ENCODE measurements at regions not wholly inside any gene's neighbourhood (a gene's known extent, or its start where the extent isn't known, plus 50 kb on each side); places are given as distances from the start of the nearest gene placed in this dataset.

DNA sequence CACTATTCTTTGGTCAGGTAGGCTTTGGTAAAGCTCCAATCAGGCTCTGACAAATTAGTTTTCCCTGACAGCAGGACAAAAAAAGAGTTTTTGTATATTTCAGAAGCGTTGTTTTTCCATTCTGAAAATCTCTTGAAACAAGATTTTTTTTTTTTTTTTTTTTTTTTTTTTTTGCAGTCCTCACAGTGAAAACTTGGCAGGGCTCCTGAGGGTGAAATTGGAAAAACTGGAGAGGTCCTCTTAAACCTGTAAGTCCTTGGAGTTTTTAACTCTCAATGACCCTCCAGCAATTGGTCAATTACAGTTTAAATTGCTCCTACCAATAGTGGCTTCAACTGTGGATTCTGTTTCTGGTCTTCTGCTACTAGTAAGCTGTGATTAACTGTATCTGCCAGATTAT is 244.5 kb upstream of the PKDCC start:
- H3K4me1 Mint-ChIP-seq = no peaks in the 10 kb centered on the region
- peaks cover 9% of the 10 kb centered on the region for H3K9me3 Mint-ChIP-seq
- H3K27me3 Mint-ChIP-seq = peaks cover 16% of the 10 kb centered on the region
- no peak overlapping the region for H3K27ac Mint-ChIP-seq
- no peak overlapping the region for H3K4me3 Mint-ChIP-seq
- ATAC-seq (ENCODE audit: low read depth) (no peak), DNase-seq (ENCODE audit: low spot score in 2 of 2) (no peak)
- H3K36me3 Mint-ChIP-seq = no peaks in the 10 kb centered on the region

DNA sequence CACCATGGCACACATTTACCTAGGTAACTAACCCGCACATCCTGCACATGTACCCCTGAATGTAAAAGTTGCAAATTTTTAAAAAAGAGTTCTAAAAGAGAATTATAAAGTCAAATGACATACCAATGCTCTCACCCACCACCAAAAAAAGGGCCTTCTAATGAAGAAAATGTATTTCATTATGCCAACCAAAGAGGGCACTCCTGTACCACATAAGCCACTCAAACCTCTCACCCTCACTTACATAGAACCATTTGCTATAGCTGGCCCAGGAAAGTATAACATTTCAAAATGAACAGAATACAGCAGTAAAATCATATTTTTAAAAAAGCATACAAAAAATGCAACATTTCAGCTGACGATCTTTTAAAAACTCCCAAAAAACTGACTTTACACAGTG is 241.5 kb upstream of the PKDCC start:
- Mint-ChIP-seq H3K4me1 (no peaks in the 10 kb centered on the region), H3K9me3 (peaks cover 6% of the 10 kb centered on the region), H3K36me3 (no peaks in the 10 kb centered on the region), H3K4me3 (no peak overlapping the region), H3K27me3 (peaks cover 12% of the 10 kb centered on the region), H3K27ac (no peak overlapping the region)
- DNase-seq (ENCODE audit: low spot score in 2 of 2) (no peak), ATAC-seq (ENCODE audit: low read depth) (no peak)

- Mint-ChIP-seq H3K27ac (no peak overlapping the region), H3K36me3 (peaks cover 1% of the 10 kb centered on the region), H3K4me3 (no peak overlapping the region), H3K4me1 (no peaks in the 10 kb centered on the region), H3K27me3 (peaks cover 14% of the 10 kb centered on the region), H3K9me3 (peaks cover 9% of the 10 kb centered on the region)
- no peak for ATAC-seq (ENCODE audit: low read depth)
- no peak for DNase-seq (ENCODE audit: low spot score in 2 of 2)
Observed at GRCh38 chr2:41821167-41821566, 226.7 kb upstream of the PKDCC start.

DNA sequence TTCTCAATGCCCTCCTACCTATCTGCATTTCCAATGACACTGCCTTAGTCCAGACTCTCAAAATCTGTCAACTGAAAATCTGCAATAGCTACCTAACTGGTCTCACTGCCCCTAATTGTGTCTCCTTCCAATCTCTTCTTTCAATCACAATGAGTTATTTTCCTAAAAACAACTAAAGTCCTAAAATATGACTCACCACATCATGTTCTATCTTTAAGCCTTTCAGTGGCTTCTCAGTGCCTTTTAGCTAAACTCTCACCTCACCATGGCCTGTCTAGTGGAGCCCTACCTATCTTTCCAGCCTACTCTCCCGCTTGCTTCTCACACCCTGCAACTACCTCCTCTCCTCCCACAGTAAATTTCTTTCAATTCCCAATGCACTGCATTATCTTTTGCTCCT is 220.9 kb upstream of the PKDCC start:
- Mint-ChIP-seq H3K27me3 (peaks cover 5% of the 10 kb centered on the region), H3K4me3 (no peak overlapping the region), H3K27ac (no peak overlapping the region), H3K4me1 (no peaks in the 10 kb centered on the region), H3K36me3 (no peaks in the 10 kb centered on the region), H3K9me3 (no peaks in the 10 kb centered on the region)
- DNase-seq (ENCODE audit: low spot score in 2 of 2) = no peak
- no peak for ATAC-seq (ENCODE audit: low read depth)

- Mint-ChIP-seq H3K4me1 (peaks cover 4% of the 10 kb centered on the region), H3K27ac (no peak overlapping the region), H3K36me3 (no peaks in the 10 kb centered on the region), H3K4me3 (no peak overlapping the region), H3K27me3 (peaks cover 3% of the 10 kb centered on the region), H3K9me3 (no peaks in the 10 kb centered on the region)
- ATAC-seq (ENCODE audit: low read depth) = no peak
- no peak for DNase-seq (ENCODE audit: low spot score in 2 of 2)
Observed at GRCh38 chr2:41827354-41827971, 220.4 kb upstream of the PKDCC start.

GRCh38 chr2:41828052-41828643 is 219.7 kb upstream of the PKDCC start:
- peaks cover 6% of the 10 kb centered on the region for H3K4me1 Mint-ChIP-seq
- no peak overlapping the region for H3K27ac Mint-ChIP-seq
- no peak for ATAC-seq (ENCODE audit: low read depth)
- H3K36me3 Mint-ChIP-seq = no peaks in the 10 kb centered on the region
- DNase-seq (ENCODE audit: low spot score in 2 of 2) = no peak
- peaks cover 6% of the 10 kb centered on the region for H3K27me3 Mint-ChIP-seq
- H3K4me3 Mint-ChIP-seq = no peak overlapping the region
- no peaks in the 10 kb centered on the region for H3K9me3 Mint-ChIP-seq

DNA sequence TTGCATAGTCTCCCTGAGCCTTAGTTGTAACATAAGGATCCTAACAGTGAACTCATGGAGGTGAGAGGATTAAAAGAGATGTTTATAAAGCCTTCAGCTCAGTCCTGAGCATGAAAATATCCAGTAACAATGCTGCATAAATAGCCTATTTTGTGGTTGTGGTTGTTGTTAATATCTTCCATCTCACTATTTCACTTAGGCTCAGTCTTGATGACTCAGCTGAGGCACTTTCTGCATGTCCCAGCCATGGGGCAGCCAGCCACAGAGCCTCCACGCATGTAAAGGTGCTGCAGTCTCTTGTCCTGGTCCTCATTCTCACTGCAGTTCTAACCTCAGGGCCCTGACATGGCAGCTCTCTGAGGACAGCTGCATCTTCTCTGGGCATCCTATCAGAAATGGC is 218.8 kb upstream of the PKDCC start:
- no peaks in the 10 kb centered on the region for H3K9me3 Mint-ChIP-seq
- no peaks in the 10 kb centered on the region for H3K36me3 Mint-ChIP-seq
- peaks cover 9% of the 10 kb centered on the region for H3K27me3 Mint-ChIP-seq
- no peak overlapping the region for H3K4me3 Mint-ChIP-seq
- peaks cover 6% of the 10 kb centered on the region for H3K4me1 Mint-ChIP-seq
- DNase-seq (ENCODE audit: low spot score in 2 of 2) (no peak), ATAC-seq (ENCODE audit: low read depth) (no peak)
- no peak overlapping the region for H3K27ac Mint-ChIP-seq

DNA sequence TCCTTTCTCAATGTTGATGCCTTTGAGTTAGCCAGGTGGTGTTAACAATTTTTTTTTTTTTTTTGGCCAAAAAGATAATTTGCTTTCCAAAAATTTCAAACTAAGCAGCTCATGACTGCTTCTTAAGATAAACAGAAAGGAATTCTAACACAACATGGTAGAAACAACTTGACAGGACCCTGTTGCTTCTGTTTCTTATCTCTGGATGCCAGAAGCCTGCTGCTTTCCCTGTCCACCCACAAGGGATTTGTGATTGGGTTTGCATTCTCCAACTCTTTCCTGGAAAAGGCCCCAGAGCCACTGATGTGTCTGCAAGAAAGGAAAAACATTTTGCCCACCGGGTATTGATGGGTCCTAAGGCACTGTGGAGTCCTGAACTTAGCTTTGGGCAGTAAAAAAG is 217.2 kb upstream of the PKDCC start:
- Mint-ChIP-seq H3K9me3 (no peaks in the 10 kb centered on the region), H3K36me3 (no peaks in the 10 kb centered on the region), H3K27me3 (peaks cover 16% of the 10 kb centered on the region), H3K4me1 (peaks cover 6% of the 10 kb centered on the region), H3K4me3 (no peak overlapping the region), H3K27ac (no peak overlapping the region)
- ATAC-seq (ENCODE audit: low read depth) (no peak), DNase-seq (ENCODE audit: low spot score in 2 of 2) (no peak)

DNA sequence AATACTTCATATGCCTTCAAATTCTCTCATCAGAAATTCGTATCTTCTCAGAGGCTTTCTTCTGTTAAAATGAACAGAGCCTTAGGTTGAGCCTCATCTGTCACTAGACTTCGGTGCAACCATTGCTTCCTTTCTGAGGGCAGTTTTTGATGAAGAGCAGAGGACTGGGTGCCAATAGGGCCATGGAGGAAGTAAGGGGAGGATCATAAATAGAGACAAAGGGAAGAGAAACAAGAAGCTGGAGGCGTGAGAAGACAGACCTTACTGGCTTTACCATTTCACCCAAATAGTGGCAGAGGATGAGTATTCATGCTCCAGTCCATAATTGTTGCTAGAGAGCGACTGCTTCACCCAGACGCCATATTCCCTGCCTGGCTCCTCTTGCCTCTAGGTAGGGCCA is 215.6 kb upstream of the PKDCC start:
- H3K9me3 Mint-ChIP-seq = no peaks in the 10 kb centered on the region
- no peak for DNase-seq (ENCODE audit: low spot score in 2 of 2)
- peaks cover 6% of the 10 kb centered on the region for H3K4me1 Mint-ChIP-seq
- no peak overlapping the region for H3K27ac Mint-ChIP-seq
- peaks cover 16% of the 10 kb centered on the region for H3K27me3 Mint-ChIP-seq
- no peak overlapping the region for H3K4me3 Mint-ChIP-seq
- H3K36me3 Mint-ChIP-seq = no peaks in the 10 kb centered on the region
- ATAC-seq (ENCODE audit: low read depth) = no peak

- ATAC-seq (ENCODE audit: low read depth) (no peak), DNase-seq (ENCODE audit: low spot score in 2 of 2) (no peak)
Observed at GRCh38 chr2:41835401-41835800, 212.4 kb upstream of the PKDCC start.

GRCh38 chr2:41836948-41837347 is 210.9 kb upstream of the PKDCC start:
- Mint-ChIP-seq H3K9me3 (peaks cover 1% of the 10 kb centered on the region), H3K27ac (no peak overlapping the region), H3K4me3 (no peak overlapping the region), H3K4me1 (peaks cover 15% of the 10 kb centered on the region), H3K27me3 (peaks cover 17% of the 10 kb centered on the region), H3K36me3 (no peaks in the 10 kb centered on the region)
- DNase-seq (ENCODE audit: low spot score in 2 of 2) (no peak), ATAC-seq (ENCODE audit: low read depth) (no peak)

More at GRCh38 chr2:41835401-41835800, 212.4 kb upstream of the PKDCC start:
- no peak overlapping the region for H3K27ac Mint-ChIP-seq
- H3K36me3 Mint-ChIP-seq = no peaks in the 10 kb centered on the region
- H3K4me3 Mint-ChIP-seq = no peak overlapping the region
- peaks cover 1% of the 10 kb centered on the region for H3K9me3 Mint-ChIP-seq
- peaks cover 17% of the 10 kb centered on the region for H3K27me3 Mint-ChIP-seq
- peaks cover 6% of the 10 kb centered on the region for H3K4me1 Mint-ChIP-seq

GRCh38 chr2:41837610-41838009 is 210.2 kb upstream of the PKDCC start:
- H3K27me3 Mint-ChIP-seq = peaks cover 17% of the 10 kb centered on the region
- H3K36me3 Mint-ChIP-seq = no peaks in the 10 kb centered on the region
- H3K9me3 Mint-ChIP-seq = peaks cover 1% of the 10 kb centered on the region
- no peak overlapping the region for H3K4me3 Mint-ChIP-seq
- H3K4me1 Mint-ChIP-seq = peaks cover 9% of the 10 kb centered on the region
- no peak for ATAC-seq (ENCODE audit: low read depth)
- no peak overlapping the region for H3K27ac Mint-ChIP-seq
- no peak for DNase-seq (ENCODE audit: low spot score in 2 of 2)

DNA sequence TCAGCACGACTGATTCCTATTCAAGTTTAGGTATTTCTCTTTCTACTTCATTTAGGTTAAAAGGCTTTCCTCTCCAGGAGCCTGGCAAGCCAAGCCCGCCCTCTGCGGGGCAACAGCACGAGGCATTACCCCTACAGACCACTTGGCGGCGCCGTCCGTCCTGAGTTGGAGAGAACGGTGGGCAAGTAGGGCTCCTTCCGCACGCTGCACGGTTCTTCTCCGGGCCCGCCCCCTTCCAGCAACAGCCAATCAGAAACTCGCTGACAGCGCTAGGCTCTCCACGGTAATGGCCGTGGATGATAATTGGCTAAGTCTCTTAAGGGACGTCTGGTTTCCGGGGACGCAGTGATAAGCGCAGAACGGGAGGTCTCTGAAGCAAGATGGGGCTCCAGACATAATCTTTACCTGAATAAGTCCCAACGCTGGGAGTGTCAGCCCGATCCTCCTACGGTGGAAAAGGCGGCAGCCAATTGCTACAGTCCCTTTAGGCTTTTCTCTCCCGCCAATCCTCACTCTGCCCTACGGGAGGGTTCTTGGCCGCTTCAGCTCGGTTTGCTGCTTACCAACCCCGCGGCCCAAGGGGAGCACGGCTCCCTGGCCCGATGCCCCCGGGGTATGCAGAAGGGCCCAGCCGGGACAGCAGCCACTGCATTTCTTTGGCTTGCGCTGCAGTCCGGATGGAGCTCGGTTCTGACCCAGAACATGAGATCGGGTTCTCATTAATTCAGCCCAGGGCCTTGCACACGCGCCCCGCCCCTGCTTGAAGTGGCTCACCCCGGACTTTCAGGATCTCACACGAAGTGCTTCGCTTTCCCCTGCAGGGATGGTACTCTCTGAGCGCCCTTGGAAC is 206.9 kb upstream of the PKDCC start:
- H3K4me1 Mint-ChIP-seq = peaks cover 9% of the 10 kb centered on the region
- peaks cover 1% of the 10 kb centered on the region for H3K9me3 Mint-ChIP-seq
- peak; percentile 99 for ATAC-seq (ENCODE audit: low read depth)
- DNase-seq (ENCODE audit: low spot score in 2 of 2) = peak; percentile 96 to 98
- peak overlapping the region; percentile 98 for H3K4me3 Mint-ChIP-seq
- no peaks in the 10 kb centered on the region for H3K36me3 Mint-ChIP-seq
- H3K27me3 Mint-ChIP-seq = peaks cover 4% of the 10 kb centered on the region
- H3K27ac Mint-ChIP-seq = peak overlapping the region; percentile 90

- Mint-ChIP-seq H3K27me3 (peaks cover 13% of the 10 kb centered on the region), H3K36me3 (no peaks in the 10 kb centered on the region), H3K27ac (no peak overlapping the region), H3K4me1 (no peaks in the 10 kb centered on the region), H3K4me3 (no peak overlapping the region), H3K9me3 (no peaks in the 10 kb centered on the region)
- DNase-seq (ENCODE audit: low spot score in 2 of 2) = no peak
- ATAC-seq (ENCODE audit: low read depth) = no peak
Observed at GRCh38 chr2:41846962-41847361, 200.9 kb upstream of the PKDCC start.

Data from memory B cell (primary cell).